GM18873 (cell line): ENCODE measurements at regions not wholly inside any gene's neighbourhood (a gene's known extent, or its start where the extent isn't known, plus 50 kb on each side); places are given as distances from the start of the nearest gene placed in this dataset.

ENCODE experiments used
- ATAC-seq: cut with Tn5 transposase; IDR thresholded peaks from one replicate; pipeline ENCODE4 v1.9.1; 2021; ENCODE audit warnings: mild to moderate bottlenecking, moderate library complexity, moderate number of reproducible peaks; ENCODE audit not compliant: unreplicated experiment, low FRiP score

GRCh38 chr16:65463652-65464260 is 341.9 kb upstream of the CDH11 start:
- ATAC-seq: no peak

GRCh38 chr16:65457084-65457483 is 335.2 kb upstream of the CDH11 start:
- no peak for ATAC-seq

- ATAC-seq: no peak
Observed at GRCh38 chr16:65455761-65456160, 333.9 kb upstream of the CDH11 start.

- no peak for ATAC-seq
Observed at GRCh38 chr16:65453646-65454045, 331.8 kb upstream of the CDH11 start.

- ATAC-seq: no peak
Observed at GRCh38 chr16:65449526-65449925, 327.7 kb upstream of the CDH11 start.

- no peak for ATAC-seq
Observed at GRCh38 chr16:65446427-65446826, 324.6 kb upstream of the CDH11 start.

GRCh38 chr16:65445313-65446260 is 323.7 kb upstream of the CDH11 start:
- ATAC-seq: no peak

- no peak for ATAC-seq
Observed at GRCh38 chr16:65441501-65441900, 319.6 kb upstream of the CDH11 start.

- ATAC-seq: no peak
Observed at GRCh38 chr16:65429504-65430181, 307.8 kb upstream of the CDH11 start.

- ATAC-seq: no peak
Observed at GRCh38 chr16:65426484-65426883, 304.6 kb upstream of the CDH11 start.

GRCh38 chr16:65422934-65423333 is 301.1 kb upstream of the CDH11 start:
- no peak for ATAC-seq

- ATAC-seq: no peak
Observed at GRCh38 chr16:65421596-65421995, 299.7 kb upstream of the CDH11 start.

GRCh38 chr16:65418435-65418834 is 296.6 kb upstream of the CDH11 start:
- no peak for ATAC-seq

- no peak for ATAC-seq
Observed at GRCh38 chr16:65415460-65415859, 293.6 kb upstream of the CDH11 start.

- ATAC-seq: no peak
Observed at GRCh38 chr16:65414284-65414984, 292.6 kb upstream of the CDH11 start.

- no peak for ATAC-seq
Observed at GRCh38 chr16:65413861-65414260, 292.0 kb upstream of the CDH11 start.

- no peak for ATAC-seq
Observed at GRCh38 chr16:65410801-65411200, 288.9 kb upstream of the CDH11 start.

- no peak for ATAC-seq
Observed at GRCh38 chr16:65409510-65409909, 287.6 kb upstream of the CDH11 start.

- ATAC-seq: no peak
Observed at GRCh38 chr16:65406933-65407332, 285.1 kb upstream of the CDH11 start.

GRCh38 chr16:65406116-65406515 is 284.3 kb upstream of the CDH11 start:
- no peak for ATAC-seq

GRCh38 chr16:65394281-65394680 is 272.4 kb upstream of the CDH11 start:
- ATAC-seq: no peak
